Activated CD4-positive, alpha-beta T cell treated with anti-CD3 and anti-CD28 coated beads for 36 hours (primary cell): ENCODE measurements at regions not wholly inside any gene's neighbourhood (a gene's known extent, or its start where the extent isn't known, plus 50 kb on each side); places are given as distances from the start of the nearest gene placed in this dataset.
"Not testable (repeated sequence)": the region's sequence is repeated elsewhere in the genome, so short reads cannot be mapped to it uniquely, and the experiment has no call there.

ENCODE experiments used
- ATAC-seq: fragments of 200-7000 bp; cut with Tn5 transposase; one replicate; pipeline ENCODE4 v1.10.0; 2021; ENCODE audit warnings: mild to moderate bottlenecking, moderate library complexity
- CTCF ChIA-PET: fragments of 350-600 bp; sonication (Branson Sonifier 250); formaldehyde crosslinking; loops from one replicate; lab custom pipeline; 2021; ENCODE audit warnings: antibody characterized with exemption; lab: Charles Lee
- POLR2A ChIA-PET: fragments of 350-600 bp; sonication (Branson Sonifier 250); formaldehyde crosslinking; loops from one replicate; lab custom pipeline; 2021; ENCODE audit warnings: antibody characterized with exemption, inconsistent platforms; lab: Charles Lee
- DNase-seq: peaks from one replicate; pipeline ENCODE4 v3.0.0-alpha.2; 2020
- H3K27ac Mint-ChIP-seq: one replicate; pipeline ENCODE4 v1.8.0; 2021; ENCODE audit warnings: mixed read lengths
- H3K27me3 Mint-ChIP-seq: one replicate; pipeline ENCODE4 v1.8.0; 2021; ENCODE audit warnings: mixed read lengths
- H3K36me3 Mint-ChIP-seq: one replicate; pipeline ENCODE4 v1.8.0; 2021; ENCODE audit warnings: low read depth, mixed read lengths
- H3K4me1 Mint-ChIP-seq: one replicate; pipeline ENCODE4 v1.8.0; 2021; ENCODE audit warnings: mixed read lengths
- H3K4me3 Mint-ChIP-seq: one replicate; pipeline ENCODE4 v1.8.0; 2021; ENCODE audit warnings: mild to moderate bottlenecking, moderate library complexity, mixed read lengths
- H3K9me3 Mint-ChIP-seq: one replicate; pipeline ENCODE4 v1.8.0; 2021; ENCODE audit warnings: low read depth, mixed read lengths
- intact Hi-C, 2 experiments: fragments of 100-400 bp; cut with DNase I in 1 of 2; cut with micrococcal nuclease in 1 of 2; formaldehyde crosslinking; loops; one replicate each; pipeline versions ENCODE4 v1.14.2 to v1.15.1; 2022 to 2024; cut with DNase I, micrococcal nuclease

DNA sequence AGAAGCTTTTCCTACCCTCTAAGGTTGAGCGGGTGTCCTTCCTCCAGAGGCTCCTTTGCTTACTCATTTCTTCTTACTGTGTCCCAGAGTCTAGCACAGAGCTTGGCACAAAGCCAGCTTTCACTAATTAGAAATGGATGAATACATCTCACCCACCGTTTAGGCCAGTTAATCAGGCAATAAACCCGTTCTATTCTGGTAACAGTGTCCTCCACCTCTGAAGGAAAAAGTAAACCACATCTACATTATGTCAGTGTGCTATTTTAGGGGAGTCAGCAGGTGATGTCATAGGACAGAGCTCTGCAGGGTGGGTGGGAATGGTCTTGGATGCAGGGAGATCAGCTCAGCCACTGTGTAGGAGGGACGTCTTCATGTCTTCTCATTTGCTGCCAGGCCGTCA is 109.2 kb downstream of the OSTF1 start:
- peaks cover 2% of the 10 kb centered on the region for H3K36me3 Mint-ChIP-seq
- intact Hi-C loops: no loop called here
- no peak overlapping the region for H3K4me3 Mint-ChIP-seq
- CTCF ChIA-PET: no interaction called here
- no peaks in the 10 kb centered on the region for H3K27me3 Mint-ChIP-seq
- DNase-seq: no peak
- H3K4me1 Mint-ChIP-seq: peaks cover 5% of the 10 kb centered on the region
- H3K9me3 Mint-ChIP-seq: peaks cover 2% of the 10 kb centered on the region
- no peak for ATAC-seq
- POLR2A ChIA-PET: no interaction called here
- no peak overlapping the region for H3K27ac Mint-ChIP-seq

DNA sequence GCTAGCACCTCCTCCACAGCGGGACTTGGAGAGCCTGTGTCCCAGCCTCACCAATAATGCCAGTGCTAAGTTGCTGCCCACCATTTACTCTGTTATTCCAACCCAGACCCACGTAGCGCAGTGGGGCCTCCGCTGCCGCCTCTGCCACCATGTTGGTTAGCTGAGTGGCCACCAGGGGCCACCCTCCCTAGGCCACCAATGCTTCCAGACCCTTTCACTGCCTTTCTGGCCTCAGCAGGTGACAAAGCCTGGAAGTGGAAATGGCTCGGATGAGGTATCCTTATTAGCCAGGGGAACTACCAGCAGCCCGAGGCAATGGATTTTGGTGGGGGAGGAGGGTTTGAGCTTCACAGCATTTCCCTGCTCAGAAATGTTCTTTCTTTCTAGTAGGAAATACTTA is 110.1 kb downstream of the OSTF1 start:
- H3K27ac Mint-ChIP-seq: no peak overlapping the region
- no peak for DNase-seq
- intact Hi-C loops: no loop called here
- H3K36me3 Mint-ChIP-seq: no peaks in the 10 kb centered on the region
- no peak overlapping the region for H3K4me3 Mint-ChIP-seq
- no peaks in the 10 kb centered on the region for H3K27me3 Mint-ChIP-seq
- no peaks in the 10 kb centered on the region for H3K9me3 Mint-ChIP-seq
- ChIA-PET CTCF (no interaction called here), POLR2A (no interaction called here)
- ATAC-seq: no peak
- H3K4me1 Mint-ChIP-seq: peaks cover 5% of the 10 kb centered on the region

DNA sequence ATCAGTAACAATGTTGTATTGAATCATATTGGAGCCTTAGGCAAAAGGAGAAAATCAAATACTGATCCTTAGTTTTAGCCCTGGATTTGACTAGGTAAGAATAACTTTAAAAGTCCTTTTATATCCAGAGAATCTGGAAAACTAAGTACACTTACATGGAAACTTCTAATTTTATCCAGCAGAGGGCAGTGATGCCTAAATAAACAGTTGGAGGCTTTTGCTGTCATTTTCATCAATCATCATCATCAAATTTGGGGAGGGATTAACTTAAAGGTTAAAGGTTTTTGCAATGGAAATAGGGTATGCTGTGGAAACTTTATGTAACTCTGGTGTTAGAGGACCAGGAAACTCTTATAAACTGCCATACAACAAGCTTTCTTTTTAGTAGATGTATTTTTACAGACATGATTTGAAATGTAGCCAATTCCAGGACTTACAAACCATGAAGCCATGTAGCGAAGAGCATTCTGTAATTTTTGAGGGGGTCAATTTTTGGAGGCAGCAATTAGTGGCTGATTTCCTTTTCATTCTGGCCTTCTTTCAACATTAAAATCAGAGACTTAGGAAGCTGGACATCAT is 112.7 kb downstream of the OSTF1 start:
- ChIA-PET CTCF (interaction anchor here (0.6 to 3.7 kb wide), 13 partner anchors 10 to 1107 kb away, joined by 3 to 35 read pairs (median 3); no protein-coding TSS in a partner anchor), POLR2A (no interaction called here)
- no peak for ATAC-seq
- intact Hi-C loops: loop anchor here (1.0 to 10.0 kb wide), 4 partner anchors 37 to 1102 kb away; no protein-coding TSS in a partner anchor
- H3K27me3 Mint-ChIP-seq: no peaks in the 10 kb centered on the region
- peaks cover 5% of the 10 kb centered on the region for H3K4me1 Mint-ChIP-seq
- H3K36me3 Mint-ChIP-seq: no peaks in the 10 kb centered on the region
- H3K27ac Mint-ChIP-seq: no peak overlapping the region
- H3K9me3 Mint-ChIP-seq: no peaks in the 10 kb centered on the region
- DNase-seq: no peak
- no peak overlapping the region for H3K4me3 Mint-ChIP-seq

DNA sequence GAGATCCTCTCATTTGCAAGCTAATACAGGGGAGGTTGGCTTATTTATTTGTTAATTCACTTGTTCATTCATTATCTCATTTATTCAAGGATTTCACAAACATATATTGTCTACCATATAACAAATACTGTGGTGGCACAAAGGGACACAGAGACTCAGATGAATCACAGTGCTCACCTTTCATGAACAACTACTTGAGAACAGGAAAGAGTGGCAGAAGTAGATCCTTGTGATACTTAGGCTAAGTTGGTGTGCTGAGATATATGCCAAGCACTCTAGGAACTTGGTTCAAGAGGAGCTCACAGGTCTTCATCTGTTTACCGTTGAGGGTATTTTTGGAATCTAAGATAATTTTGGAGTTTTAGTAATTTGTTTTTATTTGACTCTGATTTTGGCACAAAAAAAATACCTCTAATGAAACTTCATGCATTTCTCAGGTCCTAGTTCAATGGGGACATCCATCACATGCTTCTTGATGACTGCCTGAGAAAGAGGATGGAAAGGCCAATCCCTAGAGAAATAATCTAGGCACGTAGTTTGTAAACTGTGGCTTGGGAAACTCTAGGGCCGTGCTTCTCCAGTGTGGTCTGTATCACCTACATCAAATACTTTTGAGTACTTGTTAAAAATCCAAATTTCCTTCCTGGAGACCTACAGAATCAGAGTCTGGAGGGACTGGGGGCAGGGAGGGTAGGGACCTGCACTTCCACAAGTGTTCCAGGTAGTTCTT is 113.3 kb downstream of the OSTF1 start:
- DNase-seq (no peak), ATAC-seq (no peak)
- intact Hi-C loops: loop anchor here (1.0 to 10.0 kb wide), 4 partner anchors 37 to 1101 kb away; no protein-coding TSS in a partner anchor
- no peak overlapping the region for H3K27ac Mint-ChIP-seq
- H3K27me3 Mint-ChIP-seq: no peaks in the 10 kb centered on the region
- no peak overlapping the region for H3K4me3 Mint-ChIP-seq
- no peaks in the 10 kb centered on the region for H3K36me3 Mint-ChIP-seq
- no peaks in the 10 kb centered on the region for H3K9me3 Mint-ChIP-seq
- peaks cover 5% of the 10 kb centered on the region for H3K4me1 Mint-ChIP-seq
- ChIA-PET POLR2A (no interaction called here), CTCF (interaction anchor here (0.6 to 3.7 kb wide), 13 partner anchors 10 to 1106 kb away, joined by 3 to 35 read pairs (median 3); no protein-coding TSS in a partner anchor)

DNA sequence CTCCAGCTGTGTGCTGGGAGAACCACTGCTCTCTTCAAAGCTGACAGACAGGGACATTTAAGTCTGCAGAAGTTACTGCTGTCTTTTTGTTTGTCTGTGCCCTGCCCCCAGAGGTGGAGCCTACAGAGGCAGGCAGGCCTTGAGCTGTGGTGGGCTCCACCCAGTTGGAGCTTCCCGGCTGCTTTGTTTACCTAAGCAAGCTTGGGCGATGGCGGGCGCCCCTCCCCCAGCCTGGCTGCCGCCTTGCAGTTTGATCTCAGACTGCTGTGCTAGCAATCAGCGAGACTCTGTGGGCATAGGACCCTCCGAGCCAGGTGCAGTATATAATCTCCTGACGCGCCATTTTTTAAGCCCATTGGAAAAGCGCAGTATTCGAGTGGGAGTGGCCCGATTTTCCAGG is 119.7 kb downstream of the OSTF1 start:
- DNase-seq, H3K9me3 Mint-ChIP-seq, H3K36me3 Mint-ChIP-seq, H3K4me1 Mint-ChIP-seq, ATAC-seq, H3K27me3 Mint-ChIP-seq, POLR2A ChIA-PET, H3K27ac Mint-ChIP-seq, H3K4me3 Mint-ChIP-seq, CTCF ChIA-PET: not testable (repeated sequence)
- intact Hi-C loops: loop anchor here in 1 of 2 experiments (10.0 kb wide), 1 partner anchor 647 kb away; no protein-coding TSS in a partner anchor

DNA sequence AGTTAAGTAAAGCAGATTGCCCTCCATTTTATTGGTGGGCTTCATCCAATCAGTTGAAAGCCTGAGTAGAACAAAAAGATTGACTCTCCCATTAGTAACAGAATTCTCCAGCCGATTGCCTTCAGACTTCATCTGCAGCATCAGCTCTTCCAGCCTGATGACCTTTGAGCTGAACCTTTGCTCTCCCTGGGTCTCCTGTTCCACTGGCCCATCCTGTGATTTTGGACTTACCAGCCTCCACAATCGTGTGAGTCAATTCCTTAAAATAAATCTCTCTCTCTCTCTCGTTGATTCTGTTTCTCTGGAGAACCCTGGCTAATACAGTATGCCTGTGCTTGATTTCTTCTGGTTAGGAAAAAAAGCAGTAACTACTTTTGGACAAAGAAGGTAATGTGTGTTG is 121.9 kb downstream of the OSTF1 start:
- intact Hi-C loops: no loop called here
- POLR2A ChIA-PET: no interaction called here

DNA sequence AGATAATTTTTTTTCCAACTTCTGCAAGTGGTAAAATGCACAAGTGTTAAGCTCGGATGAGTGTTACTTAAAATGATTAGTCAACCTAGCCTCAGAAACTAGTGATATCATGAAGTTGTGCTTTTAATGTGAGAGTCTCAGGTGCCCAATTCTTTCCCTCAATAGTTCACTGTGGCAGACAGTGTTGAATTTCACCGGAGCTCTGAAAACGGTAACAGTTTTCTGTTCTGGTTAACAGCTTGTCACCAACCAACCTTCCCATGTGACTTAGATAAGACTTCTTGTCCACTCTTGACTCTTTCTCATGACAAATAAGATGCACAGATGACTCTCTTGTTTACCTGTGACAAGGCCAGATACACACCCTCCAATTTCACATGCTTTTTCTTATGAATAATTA is 125.5 kb downstream of the OSTF1 start:
- ATAC-seq (peak; percentile 36), DNase-seq (no peak)
- no peaks in the 10 kb centered on the region for H3K4me1 Mint-ChIP-seq
- no peak overlapping the region for H3K4me3 Mint-ChIP-seq
- no peak overlapping the region for H3K27ac Mint-ChIP-seq
- no peaks in the 10 kb centered on the region for H3K9me3 Mint-ChIP-seq
- ChIA-PET POLR2A (no interaction called here), CTCF (no interaction called here)
- H3K36me3 Mint-ChIP-seq: no peaks in the 10 kb centered on the region
- H3K27me3 Mint-ChIP-seq: no peaks in the 10 kb centered on the region
- intact Hi-C loops: no loop called here

More for the DNA sequence above, 121.9 kb downstream of the OSTF1 start:
- no peak overlapping the region for H3K4me3 Mint-ChIP-seq
- no peaks in the 10 kb centered on the region for H3K4me1 Mint-ChIP-seq
- no peak for DNase-seq
- no peak for ATAC-seq
- H3K9me3 Mint-ChIP-seq: no peaks in the 10 kb centered on the region
- H3K36me3 Mint-ChIP-seq: peaks cover 1% of the 10 kb centered on the region
- no peak overlapping the region for H3K27ac Mint-ChIP-seq
- CTCF ChIA-PET: interaction anchor here (1.8 kb wide), 1 partner anchor 14 kb away, joined by 3 read pairs; no protein-coding TSS in a partner anchor
- no peaks in the 10 kb centered on the region for H3K27me3 Mint-ChIP-seq

DNA sequence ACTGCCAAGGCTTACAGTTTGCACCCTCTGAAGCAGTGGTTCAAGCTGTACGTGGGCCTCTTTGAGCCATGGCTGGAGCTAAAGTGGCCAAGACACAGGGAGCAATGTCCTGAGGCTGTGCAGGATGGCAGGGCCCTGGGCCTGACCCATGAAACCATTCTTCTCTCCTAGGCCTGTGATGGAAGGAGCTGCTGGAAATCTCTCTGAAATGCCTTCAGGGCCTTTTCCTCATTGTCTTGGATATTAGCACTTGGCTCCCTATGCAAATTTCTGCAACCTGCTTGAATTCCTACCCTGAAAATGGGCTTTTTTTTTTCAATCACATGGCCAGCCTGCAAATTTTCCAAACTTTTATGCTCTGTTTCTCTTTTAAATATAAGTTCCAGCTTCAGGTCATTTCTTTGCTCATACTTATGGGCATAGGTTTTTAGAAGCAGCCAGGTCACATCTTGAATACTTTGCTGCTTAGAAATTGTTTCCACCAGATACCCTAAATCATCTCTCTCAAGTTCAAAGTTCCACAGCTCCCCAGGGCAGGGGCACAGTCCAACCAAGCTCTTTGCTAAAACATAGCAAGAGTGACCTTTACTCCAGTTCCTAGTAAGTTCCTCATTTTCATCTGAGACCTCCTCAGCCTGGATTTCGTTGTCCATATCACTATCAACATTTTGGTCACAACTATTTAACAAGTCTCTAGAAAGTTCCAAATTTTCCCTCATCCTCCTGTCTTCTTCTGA is 138.3 kb downstream of the OSTF1 start:
- intact Hi-C loops: no loop called here
- Mint-ChIP-seq H3K4me3 (no peak overlapping the region), H3K4me1 (no peaks in the 10 kb centered on the region), H3K9me3 (peaks cover 13% of the 10 kb centered on the region), H3K27ac (no peak overlapping the region), H3K27me3 (no peaks in the 10 kb centered on the region), H3K36me3 (peaks cover 12% of the 10 kb centered on the region)
- no peak for ATAC-seq
- ChIA-PET CTCF (interaction anchor here (0.7 to 1.8 kb wide), 2 partner anchors 11 to 145 kb away, joined by 3 to 4 read pairs; no protein-coding TSS in a partner anchor), POLR2A (no interaction called here)
- no peak for DNase-seq

DNA sequence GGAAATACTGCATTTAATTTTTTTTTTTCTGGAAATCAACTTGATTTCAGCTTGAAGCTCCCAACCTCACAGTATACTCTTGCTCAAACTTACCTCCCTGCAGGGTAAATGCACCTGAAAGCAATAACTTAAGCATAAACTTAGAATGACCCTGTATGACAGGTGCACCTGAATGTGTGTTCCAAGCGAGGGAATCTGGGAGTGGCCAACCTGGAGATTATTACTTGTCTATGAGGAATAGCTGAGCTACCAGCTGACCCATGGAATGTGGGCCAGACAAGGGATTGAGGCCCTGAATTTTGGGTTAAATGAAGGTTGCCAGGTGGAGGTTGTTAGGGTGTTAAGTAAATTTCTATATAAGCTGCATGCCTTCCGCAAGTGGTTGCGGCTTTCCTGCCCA is 140.6 kb downstream of the OSTF1 start:
- Mint-ChIP-seq H3K4me3 (no peak overlapping the region), H3K27me3 (no peaks in the 10 kb centered on the region)
- CTCF ChIA-PET: interaction anchor here (0.7 to 1.5 kb wide), 3 partner anchors 9 to 37 kb away, joined by 3 to 4 read pairs (median 3); no protein-coding TSS in a partner anchor

DNA sequence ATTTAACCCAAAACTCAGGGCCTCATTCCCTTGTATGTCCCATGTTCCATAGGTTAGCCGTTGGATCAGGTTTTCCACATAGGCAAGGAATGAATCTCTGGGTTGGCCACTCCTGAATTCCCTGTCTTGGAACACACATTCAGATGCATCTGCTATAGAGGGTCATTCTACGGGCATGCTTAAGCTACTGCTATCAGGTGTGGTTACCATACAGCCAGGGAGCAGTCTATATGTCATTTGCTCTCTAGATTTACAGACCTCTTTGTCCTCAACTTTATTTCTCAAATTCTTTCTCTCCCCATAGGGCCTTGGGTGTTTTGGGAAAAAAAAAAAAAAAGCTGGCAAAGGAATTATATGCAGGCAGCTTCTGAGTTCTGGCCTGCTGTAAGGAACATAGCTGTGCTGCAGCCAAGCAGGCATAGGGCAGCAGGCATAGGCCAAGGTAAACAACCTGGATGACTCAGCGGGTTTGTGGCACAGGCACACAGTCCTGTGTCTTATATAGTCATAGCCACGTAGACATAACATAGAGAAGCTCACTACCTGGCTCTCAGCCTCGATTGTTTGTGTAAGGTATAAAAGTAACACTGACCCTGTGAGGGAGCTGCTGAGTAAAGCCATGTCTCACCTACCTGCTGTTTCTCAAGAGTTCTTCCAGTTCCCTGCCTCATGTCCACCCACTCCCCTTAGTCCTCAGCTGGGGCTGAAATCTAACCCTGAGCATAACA is 141.5 kb downstream of the OSTF1 start:
- DNase-seq (peak; percentile 17), ATAC-seq (no peak)
- peaks cover 12% of the 10 kb centered on the region for H3K36me3 Mint-ChIP-seq
- CTCF ChIA-PET: interaction anchor here (0.6 to 0.7 kb wide), 2 partner anchors 28 to 733 kb away, joined by 3 to 6 read pairs; no protein-coding TSS in a partner anchor
- POLR2A ChIA-PET: no interaction called here
- H3K4me3 Mint-ChIP-seq: no peak overlapping the region
- peaks cover 5% of the 10 kb centered on the region for H3K9me3 Mint-ChIP-seq
- H3K4me1 Mint-ChIP-seq: no peaks in the 10 kb centered on the region
- intact Hi-C loops: no loop called here
- H3K27me3 Mint-ChIP-seq: no peaks in the 10 kb centered on the region
- H3K27ac Mint-ChIP-seq: no peak overlapping the region

More for the DNA sequence above, 140.6 kb downstream of the OSTF1 start:
- intact Hi-C loops: no loop called here
- Mint-ChIP-seq H3K4me1 (no peaks in the 10 kb centered on the region), H3K36me3 (peaks cover 12% of the 10 kb centered on the region), H3K9me3 (peaks cover 9% of the 10 kb centered on the region), H3K27ac (no peak overlapping the region)
- no peak for ATAC-seq
- POLR2A ChIA-PET: no interaction called here
- DNase-seq: no peak

DNA sequence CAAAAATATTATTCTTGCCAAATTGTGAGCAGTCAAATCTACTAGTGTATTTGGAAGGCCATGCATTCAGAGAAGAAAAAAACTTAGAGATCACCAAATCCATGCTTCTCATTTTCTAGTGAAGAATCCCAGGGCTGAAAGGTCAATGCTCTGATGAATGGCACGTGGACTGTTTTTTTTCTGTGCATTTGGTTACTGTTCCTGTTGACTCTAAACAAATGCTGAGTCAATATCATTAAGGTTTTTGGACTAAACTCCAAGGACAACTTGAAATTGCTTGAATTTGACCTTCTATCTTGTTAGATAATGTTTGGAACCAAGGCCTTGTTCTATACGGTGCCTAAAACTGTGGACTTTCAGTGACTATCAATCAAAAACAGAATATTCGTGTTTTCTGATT is 142.2 kb downstream of the OSTF1 start:
- ATAC-seq (no peak), DNase-seq (no peak)
- Mint-ChIP-seq H3K4me1 (no peaks in the 10 kb centered on the region), H3K27ac (no peak overlapping the region), H3K36me3 (peaks cover 9% of the 10 kb centered on the region), H3K4me3 (no peak overlapping the region), H3K9me3 (peaks cover 2% of the 10 kb centered on the region), H3K27me3 (no peaks in the 10 kb centered on the region)
- intact Hi-C loops: no loop called here
- CTCF ChIA-PET: no interaction called here
- POLR2A ChIA-PET: no interaction called here
